ENCODE measurements at regions not wholly inside any gene's neighbourhood (a gene's known extent, or its start where the extent isn't known, plus 50 kb on each side); places are given as distances from the start of the nearest gene placed in this dataset.
"Not testable (repeated sequence)": the region's sequence is repeated elsewhere in the genome, so short reads cannot be mapped to it uniquely, and the experiment has no call there.

- DNase-seq = no peak
Observed at GRCh38 chr5:92665506-92665905, 915.5 kb downstream of the NR2F1-AS1 start.

- no peak for DNase-seq
Observed at GRCh38 chr5:92662741-92663140, 918.3 kb downstream of the NR2F1-AS1 start.

DNA sequence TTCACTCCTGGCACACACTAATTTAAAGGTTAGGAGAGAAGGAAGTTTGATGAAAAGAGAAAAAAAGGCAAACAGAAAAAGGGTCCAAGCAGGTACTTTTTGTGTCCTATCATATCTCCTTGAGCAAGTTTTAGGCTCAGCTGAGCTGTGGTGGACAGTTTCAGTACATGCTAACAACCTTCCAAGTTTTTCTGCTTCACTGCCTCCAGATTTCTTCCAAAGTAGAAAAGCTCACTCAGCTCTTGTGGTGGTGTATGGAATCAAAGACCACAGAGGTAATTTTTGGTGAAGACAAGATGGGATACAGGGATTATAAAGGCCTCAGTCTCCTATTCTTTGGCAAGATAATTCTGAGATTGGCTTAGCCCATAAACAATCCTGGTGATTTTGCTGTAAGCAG lies 921.8 kb downstream of the NR2F1-AS1 start:
- no peak for DNase-seq

- not testable (repeated sequence) for DNase-seq
Observed at GRCh38 chr5:92654601-92655000, 926.4 kb downstream of the NR2F1-AS1 start.

GRCh38 chr5:92653730-92654461 lies 927.1 kb downstream of the NR2F1-AS1 start:
- no peak for DNase-seq

DNA sequence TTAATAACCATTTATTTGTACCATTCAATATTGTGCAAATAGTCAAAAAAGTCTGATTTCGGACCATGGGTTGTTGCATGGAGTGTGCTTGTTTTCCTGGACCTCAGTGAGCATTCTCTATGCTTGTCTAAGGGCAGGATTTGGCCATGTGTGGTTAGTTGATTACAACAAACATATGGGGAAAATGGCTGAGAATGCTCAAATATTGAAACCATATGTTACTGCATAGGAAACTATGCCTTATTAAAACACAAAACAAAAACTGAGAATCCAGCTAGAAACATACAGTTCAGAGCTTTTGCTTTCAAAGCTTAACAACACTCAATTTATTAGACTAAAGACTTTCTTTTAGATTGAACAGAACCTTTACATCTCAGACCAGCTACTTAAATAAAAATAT lies 928.3 kb downstream of the NR2F1-AS1 start:
- no peak for DNase-seq

DNA sequence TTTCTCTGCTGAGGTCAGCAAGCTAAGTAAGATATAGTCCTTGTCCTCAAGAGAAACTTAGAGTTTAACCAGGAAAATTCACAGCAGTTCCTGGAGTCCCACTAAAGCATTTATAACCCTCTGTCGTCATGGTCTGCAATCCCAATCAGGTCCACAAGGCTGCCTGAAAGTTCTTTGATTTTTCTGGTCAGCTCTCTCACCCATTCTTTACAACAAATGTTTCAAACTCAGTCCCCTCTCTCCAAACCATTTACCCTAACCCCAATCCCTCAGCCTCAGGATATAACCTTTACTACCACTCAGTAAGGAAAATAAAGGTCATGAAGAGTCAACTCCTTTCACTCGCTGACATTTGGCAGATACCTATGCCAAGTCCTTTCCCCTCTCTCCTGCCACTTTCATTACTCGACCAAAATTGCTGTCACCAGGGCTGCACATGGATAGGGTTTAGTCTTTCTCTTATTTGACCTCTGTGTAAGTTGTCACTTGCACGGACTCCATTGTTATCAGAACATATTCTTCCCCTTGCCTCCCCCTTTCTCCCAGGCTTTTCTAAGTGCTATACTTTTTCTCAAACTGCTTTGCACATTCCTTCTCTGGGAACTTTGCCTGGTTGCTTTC lies 936.6 kb downstream of the NR2F1-AS1 start:
- no peak for DNase-seq

GRCh38 chr5:92641031-92641962 lies 939.7 kb downstream of the NR2F1-AS1 start:
- DNase-seq = no peak

- no peak for DNase-seq
Observed at GRCh38 chr5:92640340-92640739, 940.7 kb downstream of the NR2F1-AS1 start.

DNA sequence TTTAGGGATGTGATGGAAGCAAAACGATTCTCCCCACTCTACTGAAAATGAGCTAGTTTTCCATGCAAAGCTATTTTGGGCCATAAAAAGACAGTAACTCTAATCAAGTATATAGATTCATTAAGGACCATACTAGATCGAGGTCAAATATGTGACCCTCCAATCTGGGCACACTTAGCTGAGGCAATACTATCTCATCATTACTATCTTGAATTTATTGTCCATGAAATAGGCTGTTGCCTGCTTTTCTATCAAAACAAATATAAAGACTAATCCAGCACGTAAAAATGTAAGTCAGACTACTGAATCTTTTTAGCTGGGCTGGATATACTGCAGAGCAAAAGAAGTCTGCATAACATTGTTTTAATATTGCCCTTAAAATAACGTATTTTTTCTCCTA lies 943.1 kb downstream of the NR2F1-AS1 start:
- DNase-seq = no peak

DNA sequence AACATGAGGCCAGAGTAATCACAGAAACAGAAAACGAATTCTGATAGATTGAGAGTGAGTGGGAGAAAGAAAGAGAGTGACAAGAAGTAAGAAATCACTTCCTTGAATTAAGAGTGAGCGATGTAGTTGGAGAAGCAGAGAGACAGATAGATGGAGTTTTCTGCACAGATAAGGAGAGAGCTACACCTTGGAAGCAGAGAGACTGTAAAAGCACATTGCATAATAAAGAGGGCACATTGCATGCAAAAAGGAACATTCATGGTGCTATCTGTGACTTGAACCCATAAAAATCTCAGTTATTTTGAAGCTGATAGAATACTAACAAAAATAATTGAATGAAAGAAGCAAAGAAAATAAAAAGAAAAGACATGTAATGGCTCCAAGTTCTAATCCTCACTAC lies 943.8 kb downstream of the NR2F1-AS1 start:
- DNase-seq = no peak

DNA sequence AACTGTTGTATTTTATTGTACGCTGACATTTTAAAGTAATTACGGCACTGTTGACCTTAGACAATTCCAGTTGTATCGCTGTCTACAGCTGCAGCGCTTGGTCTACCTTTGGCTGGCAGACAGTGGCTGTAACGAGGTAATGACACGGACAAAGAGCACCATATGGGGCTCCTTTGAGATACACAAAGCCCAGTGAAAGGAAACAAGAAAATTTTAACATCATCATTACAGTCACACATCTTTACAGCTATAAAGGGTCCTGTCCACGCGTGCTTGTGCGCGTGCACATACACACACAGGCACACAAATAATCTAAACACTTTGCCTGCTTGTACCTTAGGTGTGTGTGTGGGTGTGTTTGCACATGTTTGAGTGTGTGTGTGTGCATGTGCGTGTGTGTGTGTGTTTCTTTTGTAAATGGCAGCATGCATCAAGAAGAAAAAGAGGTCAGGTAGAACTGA lies 946.0 kb downstream of the NR2F1-AS1 start:
- DNase-seq = no peak

- DNase-seq = no peak
Observed at GRCh38 chr5:92633875-92634487, 947.0 kb downstream of the NR2F1-AS1 start.

DNA sequence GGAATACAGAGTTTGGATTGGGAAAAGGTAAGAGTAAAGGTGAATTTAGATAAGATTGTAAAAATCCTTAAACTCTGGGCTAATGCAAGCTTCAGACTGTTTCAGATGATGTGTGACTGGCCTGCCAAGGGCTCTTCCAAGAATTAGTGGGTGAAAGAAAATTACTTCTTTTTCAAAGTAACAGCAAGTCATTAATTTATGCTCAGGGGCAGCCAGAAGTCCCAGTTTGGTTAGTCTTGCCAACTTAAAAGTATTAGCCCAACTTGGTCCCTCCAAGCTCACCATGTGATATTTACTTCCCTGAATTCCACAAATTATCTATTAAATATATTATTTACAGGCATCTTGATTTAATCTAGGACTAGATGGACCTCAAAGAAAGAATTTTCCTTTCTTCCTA lies 947.8 kb downstream of the NR2F1-AS1 start:
- DNase-seq = no peak

DNA sequence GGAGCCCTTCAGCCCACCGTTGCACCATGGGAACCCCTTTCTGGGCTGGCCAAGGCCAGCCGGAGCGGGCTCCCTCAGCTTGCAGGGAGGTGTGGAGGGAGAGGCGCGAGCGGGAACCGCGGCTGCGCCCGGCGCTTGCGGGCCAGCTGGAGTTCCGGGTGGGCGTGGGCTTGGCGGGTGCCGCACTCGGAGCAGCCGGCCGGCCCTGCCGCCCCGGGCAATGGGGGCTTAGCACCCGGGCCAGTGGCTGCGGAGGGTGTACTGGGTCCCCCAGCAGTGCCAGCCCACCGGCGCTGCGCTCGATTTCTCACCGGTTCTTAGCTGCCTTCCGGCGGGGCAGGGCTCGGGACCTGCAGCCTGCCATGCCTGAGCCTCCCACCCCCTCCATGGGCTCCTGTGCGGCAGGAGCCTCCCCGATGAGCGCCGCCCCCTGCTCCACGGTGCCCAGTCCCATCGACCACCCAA lies 949.8 kb downstream of the NR2F1-AS1 start:
- peak; percentile 7 for DNase-seq

DNA sequence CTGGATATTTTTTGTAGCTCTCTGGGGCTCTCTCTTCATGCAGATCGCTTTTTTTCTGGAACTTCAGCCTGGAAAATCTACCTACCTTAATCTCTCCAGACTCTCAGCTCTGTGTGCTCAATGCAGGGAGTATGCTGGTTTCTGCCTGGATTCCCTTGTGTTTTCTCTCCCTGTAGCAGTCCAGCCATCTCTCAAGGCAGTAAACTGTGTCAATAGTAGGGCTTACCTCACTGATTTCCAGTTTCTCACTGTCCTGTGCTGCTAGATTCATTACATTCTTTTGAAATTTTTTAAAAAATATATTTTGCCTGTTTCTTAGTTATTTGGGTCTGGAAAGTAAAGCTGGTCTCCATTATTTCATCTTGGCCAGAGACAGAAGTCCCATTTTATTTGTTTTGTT lies 951.4 kb downstream of the NR2F1-AS1 start:
- no peak for DNase-seq

GRCh38 chr5:92629000-92629399 lies 952.0 kb downstream of the NR2F1-AS1 start:
- no peak for DNase-seq

DNA sequence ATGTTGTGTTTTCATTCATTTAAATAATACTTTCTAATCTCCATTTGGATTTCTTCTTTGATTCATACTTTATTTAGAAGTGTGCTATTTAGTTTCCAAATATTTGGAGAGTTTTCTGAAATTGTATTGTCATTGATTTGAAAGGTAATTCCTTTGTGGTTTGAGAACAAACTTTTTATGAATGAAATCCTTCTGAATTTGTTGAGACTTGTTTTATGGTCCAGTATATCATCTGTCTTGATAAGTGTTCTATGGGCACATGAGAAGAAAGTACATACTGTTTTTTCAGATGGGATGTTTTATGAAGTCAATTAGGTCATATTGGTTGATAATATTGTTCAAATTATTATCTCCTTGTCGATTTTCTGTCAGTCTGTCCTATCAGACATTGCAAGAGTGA lies 953.8 kb downstream of the NR2F1-AS1 start:
- no peak for DNase-seq

GRCh38 chr5:92616085-92616484 lies 964.9 kb downstream of the NR2F1-AS1 start:
- DNase-seq = no peak

DNA sequence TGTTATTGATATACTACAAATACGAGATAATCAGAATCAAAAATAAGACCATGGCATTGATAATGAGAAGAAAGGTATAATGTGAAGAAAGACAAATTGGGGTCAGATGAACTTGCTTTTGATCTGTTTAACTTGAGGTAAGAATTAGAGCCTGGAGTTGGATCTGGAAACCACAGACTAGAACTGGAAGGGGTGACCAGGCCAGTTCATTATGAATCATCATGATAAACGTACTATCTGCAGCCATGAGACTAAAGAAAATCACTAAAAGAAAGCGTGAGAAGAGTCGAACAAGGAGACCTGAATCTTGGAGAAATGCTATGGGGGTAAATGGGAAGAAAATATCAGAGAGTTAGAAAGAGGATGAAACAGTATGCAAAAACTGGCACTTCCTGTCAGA lies 967.5 kb downstream of the NR2F1-AS1 start:
- no peak for DNase-seq

GRCh38 chr5:92610435-92610834 lies 970.6 kb downstream of the NR2F1-AS1 start:
- not testable (repeated sequence) for DNase-seq

- no peak for DNase-seq
Observed at GRCh38 chr5:92605591-92605990, 975.4 kb downstream of the NR2F1-AS1 start.
